VCaP (cell line): ENCODE measurements at regions not wholly inside any gene's neighbourhood (a gene's known extent, or its start where the extent isn't known, plus 50 kb on each side); places are given as distances from the start of the nearest gene placed in this dataset.

Source experiments
- H3K27ac ChIP-seq: fragments of 450-650 bp; 2 replicates; pipeline ENCODE4 v1.5.1; 2017
- TF ChIP-seq, protein P1 (sequence below): fragments of 450-650 bp; conservative IDR thresholded peaks from 2 replicates; pipeline ENCODE4 v1.5.1; 2017; ENCODE audit warnings: mild to moderate bottlenecking, moderate library complexity

GRCh38 chr2:120940726-120941256 is 205.1 kb downstream of the GLI2 start:
- H3K27ac ChIP-seq, result no peak overlapping the region
- TF ChIP-seq, protein P1, sequence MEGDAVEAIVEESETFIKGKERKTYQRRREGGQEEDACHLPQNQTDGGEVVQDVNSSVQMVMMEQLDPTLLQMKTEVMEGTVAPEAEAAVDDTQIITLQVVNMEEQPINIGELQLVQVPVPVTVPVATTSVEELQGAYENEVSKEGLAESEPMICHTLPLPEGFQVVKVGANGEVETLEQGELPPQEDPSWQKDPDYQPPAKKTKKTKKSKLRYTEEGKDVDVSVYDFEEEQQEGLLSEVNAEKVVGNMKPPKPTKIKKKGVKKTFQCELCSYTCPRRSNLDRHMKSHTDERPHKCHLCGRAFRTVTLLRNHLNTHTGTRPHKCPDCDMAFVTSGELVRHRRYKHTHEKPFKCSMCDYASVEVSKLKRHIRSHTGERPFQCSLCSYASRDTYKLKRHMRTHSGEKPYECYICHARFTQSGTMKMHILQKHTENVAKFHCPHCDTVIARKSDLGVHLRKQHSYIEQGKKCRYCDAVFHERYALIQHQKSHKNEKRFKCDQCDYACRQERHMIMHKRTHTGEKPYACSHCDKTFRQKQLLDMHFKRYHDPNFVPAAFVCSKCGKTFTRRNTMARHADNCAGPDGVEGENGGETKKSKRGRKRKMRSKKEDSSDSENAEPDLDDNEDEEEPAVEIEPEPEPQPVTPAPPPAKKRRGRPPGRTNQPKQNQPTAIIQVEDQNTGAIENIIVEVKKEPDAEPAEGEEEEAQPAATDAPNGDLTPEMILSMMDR, result no peak

- H3K27ac ChIP-seq, result no peak overlapping the region
- TF ChIP-seq, protein P1, result no peak
Measured at GRCh38 chr2:120941571-120942120, 206.0 kb downstream of the GLI2 start.

GRCh38 chr2:120942658-120943057 is 207.0 kb downstream of the GLI2 start:
- no peak overlapping the region for H3K27ac ChIP-seq
- TF ChIP-seq, protein P1, result no peak

- TF ChIP-seq, protein P1, result no peak
- no peak overlapping the region for H3K27ac ChIP-seq
Measured at GRCh38 chr2:120943403-120944034, 207.9 kb downstream of the GLI2 start.

GRCh38 chr2:120944575-120944974 is 208.9 kb downstream of the GLI2 start:
- TF ChIP-seq, protein P1, result no peak
- H3K27ac ChIP-seq, result no peak overlapping the region

- H3K27ac ChIP-seq, result no peak overlapping the region
- TF ChIP-seq, protein P1, result no peak
Measured at GRCh38 chr2:120945091-120945490, 209.4 kb downstream of the GLI2 start.

- TF ChIP-seq, protein P1, result no peak
Measured at GRCh38 chr2:120945832-120946499, 210.3 kb downstream of the GLI2 start.

More at GRCh38 chr2:120945832-120946499, 210.3 kb downstream of the GLI2 start:
- H3K27ac ChIP-seq, result no peak overlapping the region
